LNCaP clone FGC (cell line): ENCODE measurements at regions not wholly inside any gene's neighbourhood (a gene's known extent, or its start where the extent isn't known, plus 50 kb on each side); places are given as distances from the start of the nearest gene placed in this dataset.

Experiments used
- DNase-seq: peaks from one replicate; pipeline ENCODE4 v3.0.0-alpha.2; 2011; ENCODE audit warnings: low read depth
- H3K4me3 ChIP-seq: 2 replicates; pipeline ENCODE4 v1.5.1; 2011; ENCODE audit warnings: mild to moderate bottlenecking, low read depth, low read length, control low read depth
- TF ChIP-seq, protein P1 (sequence below): IDR thresholded peaks from 2 replicates; pipeline ENCODE4 v1.5.1; 2012; ENCODE audit warnings: mild to moderate bottlenecking; ENCODE audit not compliant: control insufficient read depth, insufficient read depth; ENCODE audit errors: extremely low read depth

DNA sequence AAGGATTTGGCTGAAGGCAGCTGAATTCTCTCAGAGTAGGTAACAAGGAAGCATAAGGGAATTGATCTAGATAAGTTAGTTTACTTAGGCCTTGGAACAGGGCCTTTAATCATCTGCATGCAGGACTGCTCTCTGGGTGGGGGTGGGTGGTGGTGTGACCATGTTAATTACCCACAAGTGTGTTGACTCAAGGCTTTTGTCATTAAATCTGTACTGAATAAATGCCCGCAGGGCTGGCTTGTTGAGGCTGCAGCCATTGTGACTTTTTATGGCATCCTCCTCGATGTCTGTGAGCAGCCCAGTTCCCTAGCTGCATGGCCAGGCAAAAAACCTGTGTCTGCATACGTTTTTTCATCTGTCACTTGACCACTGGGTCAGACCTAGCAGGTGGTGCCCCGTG lies 63.5 kb upstream of the ASCC3 start:
- TF ChIP-seq, protein P1, sequence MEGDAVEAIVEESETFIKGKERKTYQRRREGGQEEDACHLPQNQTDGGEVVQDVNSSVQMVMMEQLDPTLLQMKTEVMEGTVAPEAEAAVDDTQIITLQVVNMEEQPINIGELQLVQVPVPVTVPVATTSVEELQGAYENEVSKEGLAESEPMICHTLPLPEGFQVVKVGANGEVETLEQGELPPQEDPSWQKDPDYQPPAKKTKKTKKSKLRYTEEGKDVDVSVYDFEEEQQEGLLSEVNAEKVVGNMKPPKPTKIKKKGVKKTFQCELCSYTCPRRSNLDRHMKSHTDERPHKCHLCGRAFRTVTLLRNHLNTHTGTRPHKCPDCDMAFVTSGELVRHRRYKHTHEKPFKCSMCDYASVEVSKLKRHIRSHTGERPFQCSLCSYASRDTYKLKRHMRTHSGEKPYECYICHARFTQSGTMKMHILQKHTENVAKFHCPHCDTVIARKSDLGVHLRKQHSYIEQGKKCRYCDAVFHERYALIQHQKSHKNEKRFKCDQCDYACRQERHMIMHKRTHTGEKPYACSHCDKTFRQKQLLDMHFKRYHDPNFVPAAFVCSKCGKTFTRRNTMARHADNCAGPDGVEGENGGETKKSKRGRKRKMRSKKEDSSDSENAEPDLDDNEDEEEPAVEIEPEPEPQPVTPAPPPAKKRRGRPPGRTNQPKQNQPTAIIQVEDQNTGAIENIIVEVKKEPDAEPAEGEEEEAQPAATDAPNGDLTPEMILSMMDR, result no peak
- DNase-seq, result no peak
- H3K4me3 ChIP-seq, result no peak overlapping the region

DNA sequence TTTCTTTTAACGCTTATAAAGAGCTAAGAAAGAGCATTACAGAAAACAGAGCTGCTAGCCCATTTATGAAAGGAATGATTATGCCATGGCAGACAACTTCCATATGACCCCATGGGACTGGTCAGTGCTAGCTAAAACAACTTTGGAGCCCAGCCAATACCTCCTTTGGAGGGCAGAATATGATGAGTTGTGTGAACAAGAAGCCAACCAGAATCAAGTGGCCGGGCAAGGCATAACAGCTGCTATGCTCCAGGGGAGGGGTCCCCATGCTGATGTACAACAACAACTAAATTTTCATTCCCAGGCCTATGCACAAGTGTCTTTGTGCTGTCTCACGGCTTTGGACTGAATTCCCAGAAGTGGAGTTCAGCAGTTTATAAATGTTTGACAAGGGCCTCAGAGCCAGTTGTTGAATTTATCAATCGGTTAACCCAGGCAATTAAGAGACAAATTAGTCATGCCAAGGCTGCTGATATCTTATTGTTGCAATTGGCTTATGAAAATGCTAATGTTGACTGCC lies 65.0 kb upstream of the ASCC3 start:
- TF ChIP-seq, protein P1, result no peak
- H3K4me3 ChIP-seq, result no peak overlapping the region
- DNase-seq, result no peak

DNA sequence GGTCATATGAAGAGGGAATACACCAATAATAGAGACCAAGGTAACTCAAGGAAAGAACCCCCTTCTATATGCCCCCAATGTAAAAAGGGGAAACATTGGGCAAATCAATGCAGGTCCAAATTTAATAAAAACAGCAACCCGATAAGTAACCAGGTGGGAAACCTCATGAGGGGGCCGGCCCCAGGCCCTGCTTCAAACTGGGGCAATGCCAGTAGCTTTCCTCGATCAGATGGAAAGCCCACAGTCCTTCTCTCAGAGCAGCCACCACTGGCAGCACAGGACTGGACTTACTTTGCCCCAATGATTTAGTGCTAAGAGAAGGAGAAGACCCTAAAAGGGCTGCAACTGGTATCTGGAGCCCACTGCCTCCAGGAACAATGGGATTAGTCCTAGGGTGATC lies 65.6 kb upstream of the ASCC3 start:
- TF ChIP-seq, protein P1, result no peak
- DNase-seq, result no peak
- H3K4me3 ChIP-seq, result no peak overlapping the region

DNA sequence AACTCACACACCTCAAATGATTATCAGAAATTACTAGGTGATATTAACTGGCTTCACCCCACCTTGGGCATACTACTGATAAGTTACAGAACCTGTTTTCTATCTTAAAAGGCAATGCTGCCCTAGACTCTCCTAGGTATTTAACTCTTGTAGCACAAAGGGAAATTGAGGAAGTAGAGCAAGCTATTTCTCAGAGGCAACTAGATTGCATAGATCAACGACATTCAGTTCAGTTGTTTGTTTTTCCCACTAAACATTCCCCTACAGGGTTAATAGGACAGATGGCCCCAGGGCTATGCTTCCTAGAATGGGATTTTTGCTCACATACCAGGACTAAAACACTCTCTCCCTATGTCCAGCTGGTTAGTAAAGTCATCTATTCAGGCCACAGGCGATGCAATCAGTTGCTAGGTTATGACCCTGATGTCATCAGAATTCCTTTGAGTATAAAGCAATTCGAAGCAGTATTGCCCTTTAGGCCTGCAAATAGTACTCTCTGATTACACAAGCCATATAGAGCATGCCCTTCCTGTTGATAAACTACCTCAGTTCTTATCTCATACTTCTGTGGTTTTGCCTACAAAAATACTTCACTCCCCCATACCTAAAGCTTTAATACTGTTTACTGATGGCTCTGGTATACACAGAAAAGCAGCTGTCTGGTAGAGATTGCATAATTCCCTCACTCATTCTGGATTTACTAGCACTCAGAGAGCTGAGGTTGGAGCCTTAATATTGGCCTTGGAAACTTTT lies 67.4 kb upstream of the ASCC3 start:
- no peak for DNase-seq
- H3K4me3 ChIP-seq, result no peak overlapping the region
- TF ChIP-seq, protein P1, result no peak

DNA sequence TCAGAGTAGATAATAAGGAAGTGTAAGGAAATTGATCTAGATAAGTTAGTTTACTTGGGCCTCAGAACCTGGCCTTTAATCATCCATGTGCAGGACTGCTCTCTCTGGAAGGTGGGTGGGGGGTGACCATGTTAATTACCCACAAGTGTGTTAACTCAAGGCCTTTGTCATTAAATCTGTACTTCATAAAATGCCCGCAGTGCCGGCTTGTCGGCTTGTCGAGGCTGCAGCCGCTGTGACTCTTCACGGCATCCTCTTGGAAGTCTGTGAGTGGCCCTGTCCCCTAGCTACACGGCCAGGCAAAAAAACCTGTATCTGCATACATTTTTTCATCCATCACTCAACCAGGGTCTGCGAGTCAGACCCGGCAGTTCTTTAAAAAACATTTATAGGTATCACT lies 70.9 kb upstream of the ASCC3 start:
- TF ChIP-seq, protein P1, result no peak
- H3K4me3 ChIP-seq, result no peak overlapping the region
- no peak for DNase-seq

DNA sequence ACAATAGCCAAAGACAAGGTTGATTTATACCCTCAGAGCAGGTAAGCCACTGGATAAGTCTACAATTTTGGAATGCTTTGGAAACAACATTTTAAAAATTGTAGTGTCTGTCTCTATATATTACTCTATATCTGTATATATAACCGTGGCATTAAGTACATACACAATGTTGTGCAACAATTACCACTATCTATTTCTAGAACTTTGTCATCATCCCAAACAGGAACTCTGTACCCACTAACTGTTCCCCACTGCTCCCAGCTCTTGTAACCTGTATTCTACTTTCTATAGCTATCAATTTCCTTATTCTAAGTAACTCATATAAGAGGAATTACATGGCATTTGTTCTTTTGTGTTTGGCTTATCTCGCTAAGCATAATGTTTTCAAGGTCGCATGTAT lies 78.2 kb upstream of the ASCC3 start:
- DNase-seq, result no peak
- no peak overlapping the region for H3K4me3 ChIP-seq
- TF ChIP-seq, protein P1, result no peak

DNA sequence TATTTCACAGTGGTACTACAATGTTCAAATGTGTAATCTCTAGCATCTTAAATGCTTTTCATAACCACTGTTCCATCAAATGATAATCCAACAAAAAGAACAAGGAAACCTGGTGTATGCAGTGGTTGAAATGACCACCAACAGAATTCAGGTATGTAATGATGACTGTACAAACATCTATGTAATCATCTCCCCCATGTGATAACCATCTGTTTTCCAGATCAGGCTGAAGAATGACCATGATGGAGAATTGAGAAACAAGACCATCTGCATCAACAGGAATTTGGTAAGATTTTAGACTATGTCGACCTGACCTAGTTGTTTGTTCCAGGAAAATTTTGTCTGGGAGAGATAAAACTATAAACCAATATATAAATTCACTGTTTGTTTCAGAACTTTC lies 81.3 kb upstream of the ASCC3 start:
- TF ChIP-seq, protein P1, result no peak
- no peak overlapping the region for H3K4me3 ChIP-seq
- DNase-seq, result no peak
